Ovary (tissue), 3 donors: ENCODE measurements at regions not wholly inside any gene's neighbourhood (a gene's known extent, or its start where the extent isn't known, plus 50 kb on each side); places are given as distances from the start of the nearest gene placed in this dataset.

Source experiments
- CTCF ChIP-seq, 3 donors: fragments of 450-650 bp in 2 of 3; fragments of 200-600 bp in 1 of 3; IDR thresholded peaks; one replicate each; pipeline versions ENCODE4 v1.5.1 to v1.8.0; 2016 to 2022; ENCODE audit warnings: antibody characterized with exemption in 3 of 3, mild to moderate bottlenecking in 1 of 3
- EP300 ChIP-seq: sonication (generic); formaldehyde crosslinking; IDR thresholded peaks from one replicate; pipeline ENCODE4 v1.6.1; 2017; ENCODE audit warnings: antibody characterized with exemption
- POLR2A ChIP-seq: fragments of 450-650 bp; IDR thresholded peaks from one replicate; pipeline ENCODE4 v1.6.1; 2017; ENCODE audit warnings: antibody characterized with exemption, mild to moderate bottlenecking, moderate library complexity
- donor health status: DM: no; HTN: no; CAD: no.

- TF ChIP-seq CTCF (IDR thresholded peaks at IDR 0.05) (no peak), EP300 (no peak), POLR2A (no peak)
These were observed 247.0 kb upstream of the NBEA start for GRCh38 chr13:34695063-34695462.
